Left cardiac atrium (tissue), 4 donors: ENCODE measurements at regions not wholly inside any gene's neighbourhood (a gene's known extent, or its start where the extent isn't known, plus 50 kb on each side); places are given as distances from the start of the nearest gene placed in this dataset.
A peak's percentile ranks its signal among the peaks of the same experiment; 100 is the strongest.

ENCODE experiments used
- ATAC-seq, 2 donors: fragments of 200-7000 bp; cut with Tn5 transposase; one replicate each; pipeline ENCODE4 v1.9.1; 2020; ENCODE audit warnings: mild to moderate bottlenecking in 2 of 2, moderate library complexity in 2 of 2
- DNase-seq: peaks from one replicate; pipeline ENCODE4 v3.0.0-alpha.2; 2020
- intact Hi-C, 2 donors: fragments of 100-400 bp; cut with DNase I; formaldehyde crosslinking; loops; one replicate each; pipeline versions ENCODE4 v1.14.1 to v1.15.1; 2022 to 2023
- donor health status: DM: no; HTN: yes; CAD: no.
- donor health status: DM: no; HTN: yes; CAD: no; lungs with severe emphysema.
- donor health status: DM: yes; HTN: yes; CAD: no.
- donor health status: Dilated cardiomyopathy.

DNA sequence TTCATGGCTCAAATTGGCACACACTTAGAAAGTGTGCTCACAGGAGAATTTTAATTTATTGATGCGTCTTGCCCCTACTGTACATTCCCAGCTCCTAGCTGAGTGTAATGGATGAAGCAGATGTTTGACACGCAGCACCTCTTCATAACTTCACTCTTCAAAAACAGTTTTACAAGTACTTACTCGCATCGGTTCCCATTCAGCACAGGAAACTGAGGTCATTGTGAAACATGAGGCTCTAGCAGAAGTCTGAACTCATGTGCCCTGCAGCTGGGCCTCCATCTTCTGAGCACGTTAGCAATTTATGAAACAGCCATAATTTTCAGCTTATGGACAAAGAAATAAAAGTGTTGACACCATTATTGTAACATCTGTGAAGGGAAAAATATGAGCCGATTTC, 558.9 kb upstream of the MGMT start:
- no peak for ATAC-seq
- intact Hi-C loops = no loop called here

DNA sequence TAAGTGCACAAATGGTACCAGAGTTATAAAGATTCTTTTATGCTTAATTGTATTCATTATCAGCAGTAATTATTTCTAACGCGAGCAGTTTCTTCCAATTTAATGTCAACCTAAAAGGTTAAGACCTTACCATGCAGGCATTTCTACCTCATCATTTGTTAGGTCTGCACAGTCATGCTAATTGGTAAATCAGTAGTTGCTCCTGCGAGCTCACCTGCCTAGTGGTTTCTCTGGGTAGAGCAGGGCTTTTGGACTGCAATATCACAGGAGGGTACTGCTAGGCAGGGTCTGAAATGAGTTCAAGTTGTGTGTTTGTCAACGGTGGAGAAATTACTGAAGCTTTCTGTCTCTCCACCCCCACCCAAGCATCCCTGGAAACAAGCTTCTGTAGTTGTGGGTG, 558.5 kb upstream of the MGMT start:
- intact Hi-C loops = no loop called here
- no peak for DNase-seq

More for the DNA sequence above, 558.9 kb upstream of the MGMT start:
- DNase-seq = no peak

DNA sequence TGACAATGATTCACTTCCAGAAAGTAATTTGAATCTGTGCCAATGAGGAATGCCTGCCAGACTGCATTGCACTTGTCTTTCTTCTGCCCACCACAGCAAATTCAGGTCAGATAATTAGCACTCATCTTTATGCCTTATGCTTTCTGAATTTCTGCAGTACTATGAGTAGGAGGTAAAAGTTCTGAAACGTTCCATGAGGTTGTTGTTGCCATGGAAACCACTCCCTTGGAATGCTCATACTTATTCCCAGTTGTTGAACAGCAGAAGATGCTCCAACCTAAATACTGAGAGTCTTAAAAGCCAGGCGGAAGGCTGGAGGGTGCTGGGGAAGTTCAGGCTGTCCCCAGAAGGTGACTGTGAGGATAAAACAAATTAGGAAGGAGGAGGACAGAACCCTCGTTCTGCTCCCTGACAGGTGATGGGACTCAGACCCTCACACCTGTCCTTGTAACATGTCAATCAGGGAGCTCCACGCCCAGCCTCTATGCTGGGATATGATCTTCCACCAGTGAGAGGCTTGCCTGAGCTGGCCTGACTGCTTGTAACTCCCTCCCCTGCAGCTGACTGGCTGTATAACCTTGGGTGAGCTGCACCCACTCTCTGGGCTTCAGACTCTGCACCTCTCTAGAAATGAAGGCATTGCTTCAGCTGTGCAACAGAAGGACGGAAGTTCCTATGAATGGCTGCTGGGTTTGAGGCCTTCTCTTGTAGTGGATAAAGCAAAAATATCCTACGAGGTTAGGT, 554.3 kb upstream of the MGMT start:
- intact Hi-C loops = no loop called here
- peak in 1 of 2 donors; percentile 15 for ATAC-seq
- no peak for DNase-seq

More for the DNA sequence above, 558.5 kb upstream of the MGMT start:
- ATAC-seq = no peak

DNA sequence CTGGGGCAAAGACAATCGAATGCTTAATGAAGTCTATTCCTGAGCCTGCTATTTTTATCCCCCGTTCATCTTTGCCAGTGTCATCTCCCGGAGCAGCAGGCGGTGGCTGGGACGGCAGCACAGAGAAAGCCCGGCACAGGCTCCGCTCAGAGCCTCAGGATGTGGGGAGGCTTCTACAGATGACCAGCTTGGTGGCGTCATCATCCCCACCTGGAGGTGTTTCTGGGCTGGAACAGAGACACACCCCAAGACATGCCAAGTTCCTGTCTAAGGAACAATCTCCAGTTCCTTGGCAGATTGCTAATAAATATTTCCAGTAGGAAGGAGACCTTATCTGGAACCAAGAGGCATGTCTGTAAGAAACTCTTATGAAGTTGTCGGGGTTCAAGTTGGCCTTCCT, 552.4 kb upstream of the MGMT start:
- DNase-seq = no peak
- peak in 1 of 2 donors; percentile 67 for ATAC-seq
- intact Hi-C loops = no loop called here

DNA sequence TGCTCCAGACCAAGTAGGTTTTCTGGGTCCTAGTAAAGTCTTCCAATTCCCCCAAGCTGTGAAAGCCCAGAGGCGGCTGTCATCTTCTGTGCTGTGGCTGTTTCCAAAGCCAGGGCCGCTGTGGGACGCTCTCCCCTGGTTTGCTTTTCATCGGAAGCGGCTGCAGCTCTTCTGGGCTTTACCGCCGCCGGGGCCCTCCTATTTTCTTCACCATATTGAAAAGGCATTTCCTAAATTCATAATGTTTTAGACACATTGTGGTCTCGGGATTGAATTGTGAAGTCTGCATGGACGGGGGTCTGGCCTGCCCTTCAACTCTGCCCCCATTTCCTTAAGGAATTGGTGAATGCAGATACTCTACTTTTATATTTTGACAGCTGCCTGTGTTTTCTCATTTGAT, 551.4 kb upstream of the MGMT start:
- intact Hi-C loops = no loop called here
- no peak for DNase-seq
- ATAC-seq = peak in 1 of 2 donors; percentile 51

DNA sequence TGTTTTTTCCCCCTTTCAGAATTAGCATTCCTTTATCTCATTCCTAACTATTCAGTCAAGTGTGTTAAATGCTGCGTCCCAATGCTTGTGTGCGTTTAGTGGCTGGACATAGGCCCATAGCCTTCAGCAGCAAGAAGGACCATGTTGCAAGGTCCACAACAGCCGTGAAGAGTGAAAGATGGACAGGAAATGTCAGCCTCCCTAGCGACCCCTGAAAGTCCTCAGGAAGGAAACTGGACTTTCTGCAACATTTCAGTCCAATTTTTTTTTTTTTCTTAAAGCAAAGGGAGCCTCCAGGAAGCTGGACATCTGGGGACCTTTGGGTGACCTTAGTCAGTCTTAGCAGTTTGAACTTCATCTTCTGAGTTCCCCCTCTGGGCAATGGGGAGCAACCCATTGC, 550.7 kb upstream of the MGMT start:
- DNase-seq (no peak), ATAC-seq (no peak)
- intact Hi-C loops = no loop called here

DNA sequence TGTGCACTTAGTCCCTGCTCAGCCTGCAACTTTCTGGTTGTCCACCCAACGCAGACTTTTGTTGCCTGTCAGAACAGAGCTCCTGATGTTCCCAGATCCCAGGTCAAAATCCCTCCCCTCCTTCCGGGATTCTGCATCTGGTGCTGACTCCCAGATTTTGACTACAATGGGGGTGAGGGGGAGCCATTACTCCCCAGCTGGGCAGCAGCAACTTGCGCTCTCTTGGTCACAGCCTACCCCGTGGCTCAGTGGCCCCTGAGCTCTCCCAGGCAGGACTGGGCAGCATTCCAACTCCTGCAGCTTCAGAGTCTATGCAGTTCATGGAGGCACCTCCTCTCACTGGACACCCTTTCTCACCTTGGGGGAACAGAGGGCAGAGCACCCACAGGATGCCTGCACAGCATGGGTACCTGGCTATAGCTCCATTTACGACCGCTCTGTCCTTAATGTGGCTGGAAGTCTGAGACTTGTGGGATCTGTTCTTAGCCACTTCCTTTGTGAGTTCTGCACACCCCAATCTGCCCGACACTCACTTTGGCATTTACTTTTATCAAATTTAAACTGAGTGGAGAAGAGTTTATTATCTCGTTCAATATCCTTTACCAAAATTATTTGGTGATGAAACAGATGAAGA, 545.5 kb upstream of the MGMT start:
- DNase-seq (no peak), ATAC-seq (no peak)
- intact Hi-C loops = no loop called here

DNA sequence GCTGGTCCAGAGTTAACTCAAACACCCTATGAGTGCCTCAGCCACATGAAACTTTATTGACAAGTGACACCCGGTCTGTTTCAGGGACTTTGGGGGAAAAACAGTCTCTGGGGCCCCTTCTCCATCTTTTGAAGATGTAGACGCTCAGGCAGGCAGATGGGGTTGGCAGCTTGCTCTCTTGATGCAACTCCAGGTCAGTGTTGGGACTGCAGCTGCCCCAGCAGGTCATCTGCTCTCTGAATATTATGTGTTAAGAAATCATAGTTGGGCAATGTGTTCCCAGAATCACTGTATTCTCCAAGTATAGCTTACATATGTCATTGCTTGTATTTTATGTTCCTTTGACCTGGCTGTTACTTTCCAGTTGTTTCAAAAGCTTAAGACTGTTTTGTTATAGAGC, 544.9 kb upstream of the MGMT start:
- ATAC-seq = no peak
- DNase-seq = no peak
- intact Hi-C loops = no loop called here

DNA sequence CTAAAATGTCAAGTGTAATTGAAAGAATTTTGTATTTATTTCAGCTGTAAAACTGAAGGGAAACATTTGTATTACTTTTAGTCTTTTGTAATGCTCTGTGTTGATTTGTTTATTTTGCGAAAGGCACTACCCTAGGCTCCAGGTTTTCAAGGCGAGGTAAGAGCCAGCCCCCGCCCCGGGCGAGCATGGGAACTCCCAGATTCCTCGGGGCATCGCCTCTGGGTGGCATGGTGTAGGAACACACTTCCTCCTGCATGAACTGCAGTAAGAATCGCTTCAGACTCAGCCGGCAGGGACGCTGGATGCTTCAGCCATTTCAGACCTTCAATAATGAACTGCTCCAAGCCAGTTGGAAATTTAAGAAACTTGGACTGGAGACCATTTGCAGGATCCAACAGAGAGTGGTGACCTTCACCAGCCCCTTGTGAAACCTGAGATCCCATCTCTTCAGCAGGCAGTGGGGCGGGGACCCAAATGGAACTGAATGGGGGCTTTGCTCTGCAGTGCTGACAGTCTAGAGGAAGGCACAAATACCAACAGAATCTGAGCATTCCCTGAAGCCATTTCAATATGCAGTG, 544.3 kb upstream of the MGMT start:
- no peak for DNase-seq
- intact Hi-C loops = no loop called here
- no peak for ATAC-seq

DNA sequence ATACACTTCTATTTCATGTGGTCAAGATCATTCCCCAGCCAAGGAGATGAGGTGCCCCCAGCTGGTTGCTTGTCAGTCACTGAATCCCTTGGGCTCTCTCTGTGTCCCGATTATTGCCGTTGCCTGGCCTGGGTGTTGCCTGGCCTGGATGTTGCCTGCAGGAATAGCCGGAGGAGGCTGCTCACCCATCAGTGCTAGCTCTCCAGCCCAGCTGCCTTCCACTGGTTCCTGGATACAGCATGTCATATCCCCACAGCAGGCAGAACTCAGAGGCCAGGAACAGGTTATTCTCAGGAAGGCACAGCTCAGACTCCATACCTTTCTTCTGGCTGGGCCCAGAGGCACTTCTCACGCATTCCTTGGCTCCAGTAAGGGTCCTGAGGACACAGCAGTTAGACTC, 542.1 kb upstream of the MGMT start:
- intact Hi-C loops = no loop called here
- DNase-seq = no peak
- no peak for ATAC-seq

DNA sequence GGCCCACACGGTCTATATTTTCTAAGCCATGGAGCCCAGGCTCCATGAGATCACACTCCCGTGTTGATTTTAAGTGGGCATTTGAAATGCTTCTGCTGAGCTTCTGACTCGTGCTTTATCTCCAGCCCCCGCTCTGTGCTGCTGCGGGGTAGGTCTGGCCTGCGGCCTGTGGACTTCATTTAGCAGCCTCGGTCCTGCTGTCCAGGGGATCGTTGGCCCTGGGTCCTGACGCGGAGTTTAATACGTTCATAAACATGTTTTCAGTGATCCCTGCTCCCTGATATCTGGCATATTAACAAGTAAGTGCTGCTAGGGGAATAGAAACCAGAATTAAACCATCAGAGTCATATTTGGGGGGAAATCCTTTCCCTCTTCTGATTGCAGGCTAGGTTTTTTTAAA, 540.3 kb upstream of the MGMT start:
- ATAC-seq (peak; percentile 55 to 68), DNase-seq (peak; percentile 40)
- intact Hi-C loops = no loop called here

DNA sequence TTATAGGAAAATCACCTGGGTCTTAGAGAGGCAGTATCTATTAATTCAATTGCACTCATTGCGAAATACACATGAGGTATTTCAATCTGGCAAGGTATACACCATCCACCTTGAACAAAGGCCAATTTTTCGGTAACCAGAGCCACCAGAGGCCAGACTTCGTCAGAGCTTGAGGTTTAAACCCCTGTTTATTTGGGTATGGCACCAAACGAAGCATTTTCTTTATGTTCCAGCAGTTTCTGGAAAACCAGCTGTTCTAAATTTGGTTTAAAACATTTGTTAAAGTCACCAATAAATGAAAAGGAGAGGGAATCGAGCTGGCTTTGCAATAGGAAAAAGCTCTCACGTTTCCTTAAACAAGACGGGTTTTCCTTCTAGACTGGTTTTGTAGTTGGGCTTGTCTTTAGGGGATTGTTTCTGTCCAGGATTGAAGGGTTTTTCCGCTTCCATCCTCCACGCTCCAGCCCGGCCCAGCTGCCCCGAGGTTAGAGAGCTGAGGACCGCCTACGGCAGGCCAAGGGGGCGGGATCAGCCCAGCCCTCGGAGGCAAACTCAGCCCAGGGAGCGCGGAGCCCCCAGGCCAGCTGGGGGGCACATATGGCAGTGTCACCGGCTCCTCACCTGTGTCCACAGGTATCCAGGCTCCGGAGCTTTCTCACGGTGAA, 539.4 kb upstream of the MGMT start:
- peak; percentile 60 for DNase-seq
- intact Hi-C loops = no loop called here
- ATAC-seq = peak; percentile 56 to 84

DNA sequence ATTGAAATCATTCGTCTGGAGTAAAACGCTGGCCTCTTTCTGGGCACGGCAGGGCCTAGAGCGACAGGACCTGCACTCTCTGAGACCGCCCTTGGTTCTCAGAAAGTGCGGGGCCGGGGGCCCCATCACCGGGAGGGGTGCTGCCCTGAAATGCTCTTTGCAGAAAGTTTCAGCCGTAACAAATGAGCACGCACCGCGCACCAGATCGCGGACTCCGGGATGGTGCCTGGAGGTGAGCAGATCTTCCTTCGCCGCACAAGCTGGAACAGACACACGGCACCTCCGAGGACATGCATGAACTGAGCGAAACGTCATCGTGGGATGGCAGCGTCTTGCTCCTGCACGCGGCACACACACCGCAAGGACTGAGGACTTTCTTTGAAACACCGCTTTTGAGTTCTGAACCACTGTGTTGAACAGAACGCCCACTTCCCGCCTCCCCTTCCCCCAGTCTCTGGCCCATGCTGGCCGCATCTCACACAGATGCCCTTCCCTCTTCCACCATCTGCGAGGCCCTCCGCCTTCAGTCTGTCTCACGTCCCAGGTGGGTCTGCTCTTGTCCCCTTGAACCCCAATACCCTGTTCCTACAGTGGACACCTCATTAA, 538.7 kb upstream of the MGMT start:
- ATAC-seq (no peak), DNase-seq (no peak)
- intact Hi-C loops = no loop called here

DNA sequence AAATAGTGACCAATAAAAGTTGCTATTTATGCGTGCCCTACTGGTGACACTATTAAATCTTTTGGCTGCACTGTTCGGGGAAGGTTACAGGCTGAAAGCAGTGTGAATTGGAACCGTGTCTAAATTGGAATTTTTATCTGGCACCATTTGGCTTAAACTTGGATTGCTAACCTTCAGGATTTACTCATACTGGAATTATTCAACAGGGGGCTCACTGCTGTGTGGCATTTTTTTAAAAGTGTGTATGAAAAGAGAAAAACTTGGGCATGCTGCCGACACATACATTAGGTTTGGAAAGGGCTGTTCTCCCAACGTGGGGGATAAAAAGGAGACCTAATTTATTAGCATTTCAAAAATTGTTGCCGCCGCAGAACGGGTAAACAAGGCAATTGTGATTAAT, 537.9 kb upstream of the MGMT start:
- DNase-seq (no peak), ATAC-seq (no peak)
- intact Hi-C loops = no loop called here

DNA sequence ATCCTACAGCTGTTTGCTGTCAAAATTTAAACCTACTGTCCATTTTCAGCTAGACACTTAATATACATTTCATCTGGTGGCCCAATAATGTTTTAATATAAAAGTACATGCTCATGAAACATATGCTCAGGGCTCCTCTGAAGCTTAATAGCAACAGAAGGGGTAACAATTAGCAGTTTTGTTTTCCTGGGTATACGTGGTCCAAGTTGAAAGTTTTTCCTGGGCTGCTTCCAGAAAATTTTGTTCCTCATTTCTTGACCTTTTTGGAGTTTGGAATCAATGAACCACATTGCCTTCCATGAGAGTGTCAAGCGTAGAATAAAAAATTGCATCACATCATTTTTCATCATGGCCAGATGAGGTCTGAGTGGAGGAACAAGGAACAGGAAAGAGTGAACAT, 537.3 kb upstream of the MGMT start:
- intact Hi-C loops = no loop called here
- ATAC-seq (peak; percentile 39 to 40), DNase-seq (no peak)

DNA sequence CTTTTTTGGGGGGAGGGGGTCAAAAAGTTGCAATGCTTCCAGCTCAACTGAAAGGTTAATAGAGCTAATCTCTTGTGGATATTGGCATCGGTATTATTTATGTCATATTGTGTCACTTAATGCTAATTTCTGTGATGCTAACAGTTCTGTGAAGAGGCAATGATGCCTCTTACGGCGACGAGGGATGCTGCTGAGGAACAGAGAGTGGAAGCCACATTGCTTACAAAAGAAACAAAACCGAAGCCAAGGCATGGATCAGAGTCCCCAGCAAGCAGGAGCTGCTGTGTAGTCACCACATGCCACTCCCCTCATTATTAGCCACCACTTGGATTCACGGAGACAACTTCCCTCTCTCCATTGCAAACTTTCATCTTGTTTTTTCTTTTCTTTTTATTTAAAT, 536.5 kb upstream of the MGMT start:
- no peak for ATAC-seq
- intact Hi-C loops = no loop called here
- no peak for DNase-seq

DNA sequence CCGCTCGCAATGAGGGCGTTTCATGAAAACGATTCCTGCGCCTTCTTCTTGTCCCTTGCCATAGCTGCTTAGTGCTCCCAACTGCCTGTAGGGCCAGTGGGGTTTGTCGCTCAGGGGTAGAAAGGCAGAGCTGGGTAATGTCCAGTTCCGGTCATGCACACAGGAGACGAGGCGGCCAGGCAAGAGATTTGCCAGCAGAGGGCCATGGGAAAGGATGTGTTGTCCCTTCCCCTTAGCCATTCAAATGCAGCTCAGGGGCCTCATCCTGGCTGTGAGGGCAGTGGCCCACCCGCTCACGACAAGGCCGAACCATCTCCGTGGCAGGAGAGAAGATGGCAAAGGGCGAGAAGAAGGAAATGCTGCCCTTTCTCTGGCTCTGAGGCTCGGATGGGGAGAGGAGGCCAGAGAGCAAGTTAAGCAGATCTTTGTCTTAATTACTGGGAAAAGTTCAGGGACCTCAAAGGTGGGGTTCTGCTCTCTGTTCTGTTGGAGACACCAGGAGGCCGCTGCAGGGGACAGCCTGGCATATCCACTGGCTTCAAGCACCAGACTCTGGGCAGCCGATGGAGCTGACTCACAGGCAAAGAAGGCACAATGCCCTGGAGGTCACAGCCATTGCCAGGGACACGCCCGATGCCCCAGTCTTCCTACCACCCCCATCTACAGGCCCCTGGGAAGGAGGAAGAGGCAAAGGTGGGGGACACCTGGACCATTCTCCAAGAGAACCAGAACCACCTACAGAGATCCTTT, 534.8 kb upstream of the MGMT start:
- ATAC-seq (no peak), DNase-seq (no peak)
- intact Hi-C loops = no loop called here

DNA sequence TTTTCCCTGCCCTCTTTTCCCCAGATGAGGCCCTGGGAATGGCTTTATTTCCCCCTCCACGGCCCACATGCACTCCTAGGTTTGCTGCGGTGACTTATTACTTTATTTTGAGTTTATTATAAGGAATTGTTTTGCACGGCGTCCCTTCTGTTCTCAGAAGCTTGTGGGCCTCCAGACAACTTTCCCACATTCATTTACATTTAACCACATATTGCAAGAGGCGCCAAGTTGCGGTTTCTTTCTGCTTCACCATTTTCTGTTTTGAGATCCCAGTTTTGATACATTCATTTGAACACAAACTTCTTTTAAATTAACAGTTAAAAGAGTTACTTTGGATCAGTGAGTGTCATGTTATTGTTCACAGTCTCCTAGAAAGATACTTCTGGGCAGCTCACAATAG, 532.5 kb upstream of the MGMT start:
- DNase-seq (no peak), ATAC-seq (no peak)
- intact Hi-C loops = no loop called here

DNA sequence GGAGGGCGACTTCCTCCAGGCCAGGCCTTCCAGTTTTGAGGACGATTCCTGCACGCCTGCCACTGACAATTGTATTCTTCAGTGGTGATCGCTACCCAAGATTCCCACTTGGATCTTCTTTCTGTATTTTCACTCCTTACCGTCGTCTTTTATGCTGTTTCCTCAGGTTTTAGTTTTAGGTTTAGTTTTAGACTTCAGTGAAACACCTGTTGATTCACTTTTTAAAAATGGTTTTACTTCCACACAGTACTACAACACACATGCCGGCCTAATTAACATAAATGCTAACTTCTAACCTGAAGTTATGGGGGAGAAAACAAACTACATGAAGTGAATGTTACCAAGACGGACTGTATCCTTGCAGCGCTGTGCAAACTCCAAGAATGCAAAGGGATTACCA, 530.6 kb upstream of the MGMT start:
- intact Hi-C loops = no loop called here
- ATAC-seq (no peak), DNase-seq (no peak)
